ENCODE measurements at regions not wholly inside any gene's neighbourhood (a gene's known extent, or its start where the extent isn't known, plus 50 kb on each side); places are given as distances from the start of the nearest gene placed in this dataset.

DNA sequence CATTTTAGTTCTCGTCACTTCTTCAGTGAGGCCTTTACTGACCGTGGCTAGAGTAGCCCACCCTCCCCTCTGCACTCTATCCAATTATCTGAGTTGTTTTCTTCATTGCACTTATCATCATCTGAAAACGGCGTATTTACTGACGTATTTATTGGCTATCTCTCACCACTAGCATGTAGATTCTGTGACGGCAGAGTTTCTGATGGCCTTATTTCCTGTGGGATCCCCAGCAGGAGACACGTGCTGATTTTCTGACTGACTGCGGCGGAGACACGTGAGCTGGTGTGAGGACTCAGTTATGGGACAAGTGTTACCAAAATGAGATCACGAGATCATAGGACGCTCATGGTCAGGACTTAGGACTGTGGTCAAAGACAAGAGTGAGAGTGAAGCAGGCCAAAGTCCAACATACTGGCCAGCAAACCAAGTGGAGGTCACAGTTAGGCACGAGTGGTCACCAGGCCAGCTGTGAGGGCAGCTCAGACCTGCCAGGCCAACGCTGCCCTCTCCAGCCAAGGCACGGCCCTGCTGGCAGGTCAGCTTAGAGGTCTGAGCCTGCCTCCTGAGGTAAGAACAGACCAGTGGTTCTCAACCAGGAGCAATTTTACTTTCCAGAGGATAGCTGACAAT, 50.6 kb upstream of the BNIP2 start:
- H3K27me3 ChIP-seq (ENCODE audit: control insufficient read depth in 2 of 2, insufficient read depth in 2 of 2, low read length in 2 of 2): peaks cover 0 to 4% of the 10 kb centered on the region in 2 donors
- Mint-ChIP-seq H3K9me3 (peaks cover 3 to 17% (median 8%) of the 10 kb centered on the region in 11 donors), H3K36me3 (peaks cover 1 to 8% (median 6%) of the 10 kb centered on the region in 5 donors), H3K27me3 (peaks cover 6 to 18% (median 7%) of the 10 kb centered on the region in 5 donors), H3K4me1 (no peaks in the 10 kb centered on the region), H3K4me3 (no peak overlapping the region), H3K27ac (no peak overlapping the region)
- no peaks in the 10 kb centered on the region for H3K4me1 ChIP-seq (ENCODE audit: control insufficient read depth in 2 of 2, insufficient read depth in 2 of 2, low read length in 2 of 2)
- no peak for DNase-seq
- ChIA-PET POLR2A (no interaction called here), CTCF (interaction anchor here (0.6 kb wide), 1 partner anchor 15 kb away, joined by 3 read pairs; no protein-coding TSS in a partner anchor)
- H3K36me3 ChIP-seq (ENCODE audit: control insufficient read depth in 2 of 3, insufficient read depth in 3 of 3, low read length in 3 of 3): no peaks in the 10 kb centered on the region
- no peak overlapping the region for H3K4me3 ChIP-seq (ENCODE audit: low read length)
- intact Hi-C loops (cut with micrococcal nuclease): no loop called here
- H3K9me3 ChIP-seq (ENCODE audit: control insufficient read depth in 2 of 3, low read length in 3 of 3): no peaks in the 10 kb centered on the region
- no peak for ATAC-seq
- no peak overlapping the region for H3K27ac ChIP-seq (ENCODE audit: low read depth, low read length)
